ENCODE measurements at regions not wholly inside any gene's neighbourhood (a gene's known extent, or its start where the extent isn't known, plus 50 kb on each side); places are given as distances from the start of the nearest gene placed in this dataset.
"Not testable (repeated sequence)": the region's sequence is repeated elsewhere in the genome, so short reads cannot be mapped to it uniquely, and the experiment has no call there.

DNA sequence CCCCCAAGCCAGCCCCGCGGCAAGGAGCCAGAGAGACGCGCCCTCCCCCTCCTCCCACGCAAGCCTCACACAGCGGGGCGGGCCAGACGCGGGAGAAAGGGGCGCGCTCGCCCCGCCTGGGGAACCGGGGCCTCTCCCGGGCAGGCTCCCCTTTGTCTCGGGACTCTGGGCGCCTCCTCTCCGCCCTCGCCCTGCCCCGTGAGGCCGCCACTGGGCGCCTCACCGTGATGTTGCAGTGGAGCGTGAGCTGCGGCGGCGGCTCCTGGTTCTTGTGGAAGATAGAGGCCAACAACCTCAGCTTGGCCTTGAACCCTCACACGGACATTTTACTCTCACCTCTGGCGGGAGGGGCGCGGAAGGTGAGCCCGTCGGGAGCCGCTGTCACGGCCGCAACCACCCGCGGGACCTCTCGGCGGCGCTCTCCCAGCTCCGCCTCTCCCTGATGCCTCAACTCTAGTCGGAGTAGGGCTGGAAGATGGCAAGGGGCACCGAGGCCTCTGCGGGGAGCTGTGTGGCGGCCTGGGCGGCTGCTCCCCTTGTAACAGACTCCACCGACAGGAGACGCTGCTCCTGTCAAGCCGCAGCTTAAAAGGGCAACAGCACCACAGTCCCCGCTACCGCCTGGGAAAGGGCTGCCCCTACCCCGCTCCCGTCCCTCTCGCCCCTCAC is 179.2 kb upstream of the ZSCAN2 start:
- peak; percentile 11 for DNase-seq

DNA sequence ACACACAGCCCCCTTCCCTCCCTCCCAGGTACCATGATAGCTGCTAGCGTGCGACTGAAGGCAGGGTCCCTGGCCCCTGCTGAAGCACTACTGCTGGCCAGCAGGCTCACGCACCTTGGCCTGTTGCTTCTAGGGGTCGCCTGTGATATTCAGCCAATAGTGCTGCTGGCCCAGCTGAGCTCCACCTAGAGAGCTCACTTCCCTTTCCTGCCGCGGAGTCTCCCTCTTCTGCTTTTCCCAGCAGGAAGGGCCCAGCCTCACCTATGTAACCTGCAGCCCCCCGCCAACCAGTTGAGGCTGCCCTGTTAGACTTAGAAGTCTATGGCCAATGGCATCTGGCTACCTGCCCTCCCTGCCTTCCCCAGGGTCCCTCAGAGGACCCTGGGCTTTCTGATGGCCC is 175.5 kb upstream of the ZSCAN2 start:
- not testable (repeated sequence) for DNase-seq

- DNase-seq: not testable (repeated sequence)
Measured at GRCh38 chr15:84473305-84473877, 127.4 kb upstream of the ZSCAN2 start.

GRCh38 chr15:84476364-84477033 is 124.3 kb upstream of the ZSCAN2 start:
- DNase-seq: not testable (repeated sequence)

DNA sequence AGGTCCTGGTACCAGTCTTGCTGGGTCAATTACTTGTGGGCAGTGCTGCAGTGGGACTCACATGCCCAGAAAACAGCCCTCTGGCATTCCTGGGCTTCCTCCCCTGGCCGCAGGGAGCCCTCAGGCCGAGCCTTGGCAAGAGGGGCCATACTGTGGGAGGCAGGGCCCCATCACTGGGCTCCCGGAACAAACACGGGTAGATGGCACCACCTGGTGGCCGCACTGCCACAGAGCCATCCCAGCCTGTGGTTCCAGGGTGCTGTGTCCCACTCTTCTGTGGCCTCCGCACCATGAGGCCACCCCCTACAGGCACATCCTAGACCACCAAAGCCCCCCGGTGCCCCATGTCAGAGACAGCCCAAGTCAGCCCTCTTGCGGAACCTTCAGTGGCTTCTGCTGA is 123.3 kb upstream of the ZSCAN2 start:
- DNase-seq: not testable (repeated sequence)

GRCh38 chr15:84480174-84480681 is 120.6 kb upstream of the ZSCAN2 start:
- DNase-seq: not testable (repeated sequence)

DNA sequence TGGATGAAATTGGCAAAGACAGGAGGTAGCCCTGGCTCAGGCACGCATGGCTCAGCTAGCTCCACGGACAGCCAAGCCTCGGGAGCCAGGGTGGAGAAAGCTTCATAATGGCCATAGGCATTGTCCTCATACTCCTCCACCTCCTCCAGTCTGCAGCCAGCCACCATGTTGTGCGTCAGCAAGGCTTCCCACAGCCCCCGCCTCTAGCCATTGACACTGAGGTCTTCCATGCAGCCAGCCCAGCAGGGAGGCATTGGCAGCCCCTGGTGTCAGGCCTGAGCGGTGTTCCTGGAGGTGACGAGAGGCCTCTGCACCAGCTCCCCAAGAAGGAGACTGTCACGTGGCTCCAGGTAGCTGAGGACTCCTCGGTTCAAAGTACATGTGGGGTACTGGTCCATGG is 117.0 kb upstream of the ZSCAN2 start:
- not testable (repeated sequence) for DNase-seq

DNA sequence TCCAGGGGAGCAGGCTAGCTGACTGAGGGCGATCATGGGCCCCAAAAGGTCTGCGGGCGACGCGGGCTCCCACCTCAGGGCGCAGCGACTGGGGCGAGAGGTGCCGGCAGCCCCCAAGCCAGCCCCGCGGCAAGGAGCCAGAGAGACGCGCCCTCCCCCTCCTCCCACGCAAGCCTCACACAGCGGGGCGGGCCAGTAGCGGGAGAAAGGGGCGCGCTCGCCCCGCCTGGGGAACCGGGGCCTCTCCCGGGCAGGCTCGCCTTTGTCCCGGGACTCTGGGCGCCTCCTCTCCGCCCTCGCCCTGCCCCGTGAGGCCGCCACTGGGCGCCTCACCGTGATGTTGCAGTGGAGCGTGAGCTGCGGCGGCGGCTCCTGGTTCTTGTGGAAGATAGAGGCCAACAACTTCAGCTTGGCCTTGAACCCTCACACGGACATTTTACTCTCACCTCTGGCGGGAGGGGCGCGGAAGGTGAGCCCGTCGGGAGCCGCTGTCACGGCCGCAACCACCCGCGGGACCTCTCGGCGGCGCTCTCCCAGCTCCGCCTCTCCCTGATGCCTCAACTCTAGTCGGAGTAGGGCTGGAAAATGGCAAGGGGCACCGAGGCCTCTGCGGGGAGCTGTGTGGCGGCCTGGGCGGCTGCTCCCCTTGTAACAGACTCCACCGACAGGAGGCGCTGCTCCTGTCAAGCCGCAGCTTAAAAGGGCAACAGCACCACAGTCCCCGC is 100.5 kb upstream of the ZSCAN2 start:
- peak; percentile 59 for DNase-seq

- DNase-seq: not testable (repeated sequence)
Measured at GRCh38 chr15:84503101-84503500, 97.7 kb upstream of the ZSCAN2 start.

- not testable (repeated sequence) for DNase-seq
Measured at GRCh38 chr15:84505552-84505951, 95.3 kb upstream of the ZSCAN2 start.

GRCh38 chr15:84512324-84512723 is 88.5 kb upstream of the ZSCAN2 start:
- DNase-seq: not testable (repeated sequence)

DNA sequence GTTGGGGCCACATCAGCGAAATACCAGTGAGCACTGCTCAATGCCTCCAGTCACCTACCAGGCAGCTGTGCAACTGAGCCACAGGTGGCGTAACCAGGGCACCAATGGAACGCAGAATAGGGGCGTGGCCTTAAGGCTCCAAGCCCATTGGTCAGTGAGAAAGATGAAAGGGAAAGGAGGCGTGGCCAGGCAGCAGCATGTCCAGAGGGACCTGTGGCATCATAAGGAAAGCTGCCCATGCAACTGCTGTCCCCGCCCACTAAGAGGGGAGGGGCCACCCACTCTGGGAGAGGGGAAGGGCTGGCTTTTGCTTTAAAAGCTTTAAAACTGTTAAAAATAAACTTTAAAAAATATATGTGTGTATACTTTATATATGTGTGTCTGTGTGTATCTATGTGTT is 84.0 kb upstream of the ZSCAN2 start:
- peak; percentile 26 for DNase-seq

DNA sequence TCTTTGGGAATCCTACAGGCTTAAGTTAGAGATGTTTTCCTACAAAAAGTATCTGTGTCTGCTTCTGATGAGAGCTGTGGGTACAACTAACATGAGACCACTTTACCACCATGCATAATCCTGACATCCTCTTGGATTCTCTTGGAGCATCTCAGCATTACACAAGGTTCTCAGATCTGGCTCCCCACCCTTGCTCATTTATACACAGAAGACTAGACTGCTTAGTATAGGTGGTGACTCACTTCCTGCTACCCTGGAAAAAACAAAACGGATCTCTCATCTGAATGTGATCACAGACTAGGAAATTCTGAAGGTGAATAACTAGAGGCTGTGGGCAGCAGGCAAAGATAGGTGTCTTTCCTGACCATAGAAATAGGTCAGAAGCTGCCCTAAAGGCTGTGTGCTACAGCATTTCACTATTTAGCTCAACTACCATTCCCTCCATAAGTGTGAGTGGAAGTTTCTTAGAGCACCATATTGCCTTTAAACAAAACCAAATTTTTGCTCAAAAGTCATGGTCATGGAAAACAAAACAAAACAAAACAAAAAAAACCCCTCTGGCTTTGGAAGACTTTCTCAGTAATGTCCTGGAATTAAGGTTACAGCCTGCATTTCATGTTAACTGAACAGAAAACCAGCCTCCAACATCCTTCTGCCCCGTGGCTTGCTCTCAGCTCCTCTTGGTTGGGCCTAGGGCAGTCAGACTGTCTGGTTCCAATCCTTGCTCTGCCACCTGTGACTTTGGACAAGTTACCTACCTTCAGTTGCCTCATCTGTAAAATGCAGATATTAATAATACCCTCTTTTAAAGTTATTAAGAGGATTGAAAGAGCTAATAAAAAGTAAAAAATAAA is 75.1 kb upstream of the ZSCAN2 start:
- DNase-seq: not testable (repeated sequence)

- not testable (repeated sequence) for DNase-seq
Measured at GRCh38 chr15:84530751-84531150, 70.1 kb upstream of the ZSCAN2 start.

GRCh38 chr15:84531223-84531622 is 69.6 kb upstream of the ZSCAN2 start:
- DNase-seq: not testable (repeated sequence)

DNA sequence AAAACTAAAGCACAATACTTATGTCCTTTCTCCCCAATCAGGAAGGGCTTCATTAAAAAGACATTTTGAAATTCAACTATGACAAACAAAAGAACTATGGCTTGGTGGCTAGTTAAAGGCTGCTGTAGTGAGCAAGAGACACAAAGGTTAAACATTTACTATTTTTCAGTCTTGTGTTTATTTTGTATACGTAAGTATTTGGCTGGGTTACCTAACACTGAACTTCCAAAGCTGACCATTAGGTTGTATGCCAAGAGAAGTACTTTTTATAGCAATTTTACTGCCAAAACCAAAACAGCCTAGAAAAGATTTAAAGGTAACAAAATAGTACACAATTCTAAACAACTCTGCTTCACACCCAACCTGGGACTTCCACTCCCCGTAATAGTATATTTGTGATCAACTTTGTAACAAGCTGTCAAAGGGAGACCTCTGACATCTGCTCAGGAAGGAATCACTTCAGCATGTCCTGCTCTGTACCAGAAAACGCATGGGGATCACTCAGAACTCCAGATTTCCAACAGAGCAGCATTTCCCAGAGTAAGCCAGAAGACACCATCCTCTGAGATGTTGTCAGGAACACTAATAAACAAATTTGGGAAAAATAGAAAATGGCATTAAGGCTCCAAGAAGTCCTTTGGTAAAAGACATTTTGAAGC is 69.0 kb upstream of the ZSCAN2 start:
- not testable (repeated sequence) for DNase-seq

DNA sequence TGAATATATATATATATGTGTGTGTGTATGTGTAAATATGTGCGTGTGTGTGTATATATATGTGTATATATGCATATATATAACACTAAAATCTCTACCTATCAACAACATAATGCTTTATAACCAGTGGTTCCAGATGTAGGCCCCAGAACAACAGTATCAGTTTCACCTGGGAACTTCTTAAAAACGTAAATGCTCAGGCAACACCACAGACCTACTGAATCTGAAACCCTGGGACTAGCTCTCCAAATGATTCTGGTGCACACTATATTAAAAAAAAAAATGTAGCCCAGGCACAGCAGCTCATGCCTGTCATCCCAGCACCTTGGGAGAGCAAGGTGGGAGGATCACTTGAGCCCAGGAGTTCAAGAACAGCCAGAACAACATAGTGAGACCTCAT is 67.1 kb upstream of the ZSCAN2 start:
- DNase-seq: not testable (repeated sequence)

DNA sequence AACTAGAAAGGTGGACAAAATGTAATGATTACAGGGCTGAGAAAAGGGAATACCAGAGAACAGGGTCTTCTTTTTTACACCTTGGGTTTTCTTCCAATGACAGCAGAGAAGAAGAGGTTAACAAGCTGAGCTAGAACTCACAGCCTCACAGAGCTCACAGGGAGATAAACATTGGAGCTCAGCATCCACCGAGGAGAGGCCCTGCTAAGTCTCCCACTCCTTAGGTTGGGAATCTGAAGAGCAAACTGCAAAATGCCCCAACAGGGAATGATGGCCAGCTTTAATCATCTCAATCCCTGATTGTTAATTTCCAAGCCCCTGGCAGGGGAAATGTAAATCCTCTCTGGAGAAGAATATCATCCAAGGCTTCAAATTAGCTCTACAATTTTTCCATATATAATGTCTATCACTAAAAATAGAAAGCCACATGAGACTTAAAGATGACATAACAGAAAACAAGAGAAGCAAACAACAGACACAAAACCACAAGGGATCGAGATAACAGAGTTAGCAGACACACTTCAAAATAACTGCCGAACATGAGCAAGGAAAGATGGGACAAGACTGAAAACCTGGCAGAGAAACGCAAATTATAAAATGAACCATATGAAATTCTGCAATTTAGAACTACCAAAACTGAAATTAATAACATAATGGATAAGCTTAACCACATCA is 66.1 kb upstream of the ZSCAN2 start:
- DNase-seq: not testable (repeated sequence)

DNA sequence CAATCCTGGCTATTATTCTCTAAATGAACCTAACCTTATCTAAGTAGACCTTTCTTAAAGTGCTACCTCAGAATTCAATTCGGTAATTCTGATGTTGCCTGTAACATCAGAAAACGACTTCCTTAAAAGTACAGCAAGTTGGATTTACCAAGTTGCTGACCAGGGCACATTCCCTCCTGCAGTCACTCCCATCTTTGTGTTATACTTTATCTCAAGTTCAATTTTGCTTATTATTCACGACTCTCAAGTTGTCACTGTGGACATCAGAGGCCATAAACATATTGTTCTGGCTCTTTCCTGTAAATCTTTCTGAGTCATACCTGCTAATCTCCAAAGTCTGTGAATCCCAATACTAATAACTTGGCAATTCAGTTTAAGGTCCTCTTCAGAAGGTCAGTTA is 64.6 kb upstream of the ZSCAN2 start:
- not testable (repeated sequence) for DNase-seq

DNA sequence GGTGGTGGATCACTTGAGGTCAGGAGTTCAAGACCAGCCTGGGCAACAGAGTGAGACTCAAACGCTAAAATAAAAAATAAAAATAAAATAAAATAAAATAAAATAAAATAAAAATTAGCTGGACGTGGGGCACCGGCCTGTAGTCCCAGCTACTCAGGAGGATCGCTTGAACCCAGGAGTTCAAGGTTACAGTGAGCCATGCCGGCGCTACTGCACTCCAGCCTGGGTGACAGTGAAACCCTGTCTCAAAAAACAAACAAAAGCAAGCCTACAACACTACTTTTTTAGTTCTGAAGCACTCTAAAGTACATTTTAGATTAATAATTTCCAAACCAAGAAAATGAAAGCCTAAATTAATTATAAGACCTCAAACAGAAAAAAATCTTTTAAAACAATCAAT is 56.2 kb upstream of the ZSCAN2 start:
- DNase-seq: not testable (repeated sequence)

- DNase-seq: not testable (repeated sequence)
Measured at GRCh38 chr15:84547150-84547549, 53.7 kb upstream of the ZSCAN2 start.
